SK-N-SH (cell line): ENCODE measurements at regions not wholly inside any gene's neighbourhood (a gene's known extent, or its start where the extent isn't known, plus 50 kb on each side); places are given as distances from the start of the nearest gene placed in this dataset.

Experiments used
- EP300 ChIP-seq, 2 experiments: IDR thresholded peaks; 2 replicates each; pipeline versions ENCODE4 v1.4.0 to v1.6.1; 2012; ENCODE audit warnings: borderline replicate concordance in 1 of 2, low read depth in 1 of 2, low read length in 1 of 2
- EZH2phosphoT487 ChIP-seq: fragments of 200-600 bp; sonication (generic); IDR thresholded peaks from 2 replicates; pipeline ENCODE4 v1.6.1; 2017; ENCODE audit warnings: low read depth, mixed run types, mild to moderate bottlenecking, antibody characterized with exemption, moderate library complexity, borderline replicate concordance
- MEF2A ChIP-seq: IDR thresholded peaks from 2 replicates; pipeline ENCODE4 v1.4.0; 2012; ENCODE audit warnings: low read depth, borderline replicate concordance
- NRF1 ChIP-seq: IDR thresholded peaks from 2 replicates; pipeline ENCODE4 v1.6.1; 2012; ENCODE audit warnings: low read depth, mild to moderate bottlenecking, low read length
- POLR2AphosphoS5 ChIP-seq: IDR thresholded peaks from 2 replicates; pipeline ENCODE4 v1.6.1; 2012; ENCODE audit warnings: low read depth, low read length
- RAD21 ChIP-seq: IDR thresholded peaks from 2 replicates; pipeline ENCODE4 v1.6.1; 2012; ENCODE audit warnings: mild to moderate bottlenecking, low read length
- TAF1 ChIP-seq: IDR thresholded peaks from 2 replicates; pipeline ENCODE4 v1.6.1; 2012; ENCODE audit warnings: low read depth, mild to moderate bottlenecking, low read length, moderate library complexity, borderline replicate concordance
- TEAD4 ChIP-seq: IDR thresholded peaks from 2 replicates; pipeline ENCODE4 v1.4.0; 2012; ENCODE audit warnings: mild to moderate bottlenecking, borderline replicate concordance; ENCODE audit not compliant: insufficient read depth
- YY1 ChIP-seq: IDR thresholded peaks from 2 replicates; pipeline ENCODE4 v1.4.0; 2012; ENCODE audit warnings: low read depth, mild to moderate bottlenecking
- TF ChIP-seq, protein P1 (sequence below): fragments of 200-600 bp; sonication (generic); IDR thresholded peaks from 2 replicates; pipeline ENCODE4 v1.6.1; 2017; ENCODE audit warnings: antibody characterized with exemption, mild to moderate bottlenecking, moderate library complexity
- TF ChIP-seq, protein P2 (sequence below): IDR thresholded peaks from 2 replicates; pipeline ENCODE4 v1.4.0; 2012; ENCODE audit warnings: low read depth

DNA sequence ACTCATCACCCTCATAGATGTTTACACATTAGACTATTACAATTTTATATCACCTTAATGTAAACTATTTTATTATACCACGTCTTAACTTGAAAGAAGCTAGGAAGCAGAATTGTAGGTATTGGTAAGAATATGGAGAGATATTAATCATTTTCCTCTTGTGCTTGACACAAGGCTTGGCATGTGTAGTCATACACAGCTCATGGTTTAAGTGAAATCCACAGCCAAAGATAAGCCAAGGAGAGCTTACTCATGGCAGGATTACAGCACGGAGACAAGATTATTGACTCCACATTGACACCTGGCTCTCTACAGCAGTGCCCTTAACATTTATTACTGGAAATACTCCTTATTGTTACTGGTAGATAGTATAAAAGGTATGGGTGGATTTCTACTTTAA lies 68.4 kb upstream of the ADGRL4 start:
- TF ChIP-seq POLR2AphosphoS5 (no peak), TAF1 (no peak), EP300 (IDR thresholded peaks at IDR 0.05; ENCODE audit: borderline replicate concordance in 1 of 2, low read depth in 1 of 2, low read length in 1 of 2) (no peak), NRF1 (no peak), RAD21 (no peak), MEF2A (no peak), YY1 (no peak), TEAD4 (no peak), EZH2phosphoT487 (no peak)
- TF ChIP-seq, protein P1, sequence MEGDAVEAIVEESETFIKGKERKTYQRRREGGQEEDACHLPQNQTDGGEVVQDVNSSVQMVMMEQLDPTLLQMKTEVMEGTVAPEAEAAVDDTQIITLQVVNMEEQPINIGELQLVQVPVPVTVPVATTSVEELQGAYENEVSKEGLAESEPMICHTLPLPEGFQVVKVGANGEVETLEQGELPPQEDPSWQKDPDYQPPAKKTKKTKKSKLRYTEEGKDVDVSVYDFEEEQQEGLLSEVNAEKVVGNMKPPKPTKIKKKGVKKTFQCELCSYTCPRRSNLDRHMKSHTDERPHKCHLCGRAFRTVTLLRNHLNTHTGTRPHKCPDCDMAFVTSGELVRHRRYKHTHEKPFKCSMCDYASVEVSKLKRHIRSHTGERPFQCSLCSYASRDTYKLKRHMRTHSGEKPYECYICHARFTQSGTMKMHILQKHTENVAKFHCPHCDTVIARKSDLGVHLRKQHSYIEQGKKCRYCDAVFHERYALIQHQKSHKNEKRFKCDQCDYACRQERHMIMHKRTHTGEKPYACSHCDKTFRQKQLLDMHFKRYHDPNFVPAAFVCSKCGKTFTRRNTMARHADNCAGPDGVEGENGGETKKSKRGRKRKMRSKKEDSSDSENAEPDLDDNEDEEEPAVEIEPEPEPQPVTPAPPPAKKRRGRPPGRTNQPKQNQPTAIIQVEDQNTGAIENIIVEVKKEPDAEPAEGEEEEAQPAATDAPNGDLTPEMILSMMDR, result no peak
- TF ChIP-seq, protein P2, sequence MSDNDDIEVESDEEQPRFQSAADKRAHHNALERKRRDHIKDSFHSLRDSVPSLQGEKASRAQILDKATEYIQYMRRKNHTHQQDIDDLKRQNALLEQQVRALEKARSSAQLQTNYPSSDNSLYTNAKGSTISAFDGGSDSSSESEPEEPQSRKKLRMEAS, result no peak
